HG03342 (cell line): ENCODE measurements at regions not wholly inside any gene's neighbourhood (a gene's known extent, or its start where the extent isn't known, plus 50 kb on each side); places are given as distances from the start of the nearest gene placed in this dataset.

Source experiments
- ATAC-seq: cut with Tn5 transposase; IDR thresholded peaks from one replicate; pipeline ENCODE4 v1.9.1; 2021; ENCODE audit warnings: mild to moderate bottlenecking, moderate library complexity; ENCODE audit not compliant: unreplicated experiment

DNA sequence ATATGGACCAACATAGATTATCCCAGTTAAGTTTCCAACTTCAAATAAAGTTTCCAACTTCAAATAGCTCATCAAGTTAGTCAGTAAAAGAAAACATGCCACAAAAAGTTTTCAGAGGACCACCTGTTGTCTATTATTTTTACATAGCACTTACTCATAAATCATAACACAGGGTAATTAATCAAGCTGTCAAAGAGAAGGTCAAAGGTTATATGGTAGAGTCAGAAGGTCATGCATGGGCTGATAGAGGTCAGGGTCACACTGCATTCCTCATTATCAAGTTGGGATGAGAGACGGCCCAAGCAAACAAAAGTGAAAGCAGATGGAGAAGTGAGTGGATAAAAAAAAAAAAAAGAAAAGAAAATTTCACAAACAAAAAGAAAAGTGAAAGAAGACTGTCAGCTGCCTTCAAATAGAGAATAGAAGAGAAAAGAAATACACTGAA, 145.5 kb upstream of the POU5F2 start:
- no peak for ATAC-seq

DNA sequence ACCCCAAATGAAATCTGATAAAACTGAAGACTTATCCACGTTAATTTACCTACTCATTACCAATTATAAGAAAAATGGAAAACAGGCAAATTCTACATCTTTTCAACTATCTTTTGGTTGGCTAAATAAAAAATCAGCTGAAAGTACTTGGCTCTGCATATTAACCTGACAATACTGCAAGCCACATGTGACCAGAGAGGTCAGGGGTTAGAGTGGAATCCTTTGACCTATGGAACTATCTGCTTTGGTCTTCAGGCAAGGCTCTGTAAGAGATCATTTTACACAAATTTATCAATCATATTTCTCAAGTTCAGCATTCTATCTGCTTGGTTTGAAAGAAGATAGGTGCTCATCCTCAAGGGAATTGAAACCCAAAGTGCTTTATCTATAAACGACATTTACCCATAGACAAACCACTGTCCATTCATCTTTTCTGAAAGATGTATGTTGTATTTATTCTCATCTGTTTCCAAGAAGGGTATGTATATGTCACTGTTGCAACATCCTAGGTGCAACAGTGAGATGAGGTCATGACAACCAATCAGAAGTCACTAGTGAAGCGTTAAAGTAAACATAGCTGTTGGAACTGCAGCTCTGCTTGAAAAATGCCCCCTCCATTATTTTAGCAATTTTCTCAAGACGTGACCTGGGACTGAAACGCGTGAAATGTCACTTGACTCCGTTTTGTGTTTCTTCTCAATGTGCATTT, 144.9 kb upstream of the POU5F2 start:
- ATAC-seq, result no peak

- no peak for ATAC-seq
Observed at GRCh38 chr5:93884254-93884653, 142.9 kb upstream of the POU5F2 start.

DNA sequence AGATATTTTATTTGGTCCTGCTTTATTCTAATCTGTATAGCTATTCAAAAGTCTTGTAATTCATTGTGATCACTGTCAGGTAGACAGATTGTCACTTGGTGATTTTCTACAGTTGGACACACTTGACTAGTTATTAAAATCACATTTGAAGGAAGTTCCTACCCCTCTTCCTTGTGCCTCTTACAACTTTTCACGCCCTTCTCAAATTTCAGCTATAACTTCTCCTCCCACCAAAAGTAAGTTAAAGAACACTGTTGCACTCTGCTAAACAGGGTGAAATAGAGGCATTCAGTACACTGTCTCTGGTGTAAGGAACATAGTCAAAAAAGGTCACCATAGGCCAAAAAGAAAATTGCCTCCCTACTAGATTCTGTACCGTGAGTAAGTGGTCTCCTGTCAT, 142.1 kb upstream of the POU5F2 start:
- no peak for ATAC-seq

DNA sequence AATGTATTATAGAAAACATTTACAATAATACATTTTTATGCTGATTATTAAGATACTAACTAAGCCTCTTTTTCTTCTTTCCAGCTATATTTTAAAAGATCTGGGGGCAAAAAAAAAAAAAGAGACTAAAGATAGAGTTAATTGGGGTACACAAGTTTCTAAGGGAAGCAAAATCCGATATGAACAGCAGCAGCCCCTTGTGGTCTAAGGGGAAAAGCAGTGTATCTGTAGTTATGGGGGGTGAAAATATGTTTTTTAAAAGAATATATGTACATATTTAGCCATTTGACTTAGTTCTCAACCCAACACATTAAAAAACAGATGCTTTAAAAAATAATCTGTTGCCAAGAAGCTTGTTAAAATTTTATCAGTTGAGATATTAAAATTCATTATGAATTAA, 134.3 kb upstream of the POU5F2 start:
- no peak for ATAC-seq

DNA sequence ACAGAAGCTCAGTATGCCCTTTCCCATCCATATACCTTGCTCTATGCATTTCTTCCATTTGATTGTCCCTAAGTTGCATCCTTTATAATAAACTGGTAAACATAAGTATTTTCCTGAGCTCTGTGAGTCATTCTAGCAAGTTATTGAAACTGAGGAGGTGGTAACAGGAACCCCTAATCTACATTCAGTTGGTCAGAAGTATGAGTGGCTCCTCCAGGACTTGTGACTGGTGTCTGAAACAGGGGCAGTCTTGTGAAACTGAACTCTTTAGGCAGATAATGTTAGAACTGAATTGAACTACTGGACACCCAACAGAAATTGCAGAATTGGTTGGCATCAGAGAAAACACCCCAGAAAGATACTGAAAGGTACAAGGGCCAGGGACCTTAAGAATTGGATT, 133.1 kb upstream of the POU5F2 start:
- peak; percentile 73 for ATAC-seq

GRCh38 chr5:93874080-93874479, 132.7 kb upstream of the POU5F2 start:
- peak; percentile 77 for ATAC-seq

DNA sequence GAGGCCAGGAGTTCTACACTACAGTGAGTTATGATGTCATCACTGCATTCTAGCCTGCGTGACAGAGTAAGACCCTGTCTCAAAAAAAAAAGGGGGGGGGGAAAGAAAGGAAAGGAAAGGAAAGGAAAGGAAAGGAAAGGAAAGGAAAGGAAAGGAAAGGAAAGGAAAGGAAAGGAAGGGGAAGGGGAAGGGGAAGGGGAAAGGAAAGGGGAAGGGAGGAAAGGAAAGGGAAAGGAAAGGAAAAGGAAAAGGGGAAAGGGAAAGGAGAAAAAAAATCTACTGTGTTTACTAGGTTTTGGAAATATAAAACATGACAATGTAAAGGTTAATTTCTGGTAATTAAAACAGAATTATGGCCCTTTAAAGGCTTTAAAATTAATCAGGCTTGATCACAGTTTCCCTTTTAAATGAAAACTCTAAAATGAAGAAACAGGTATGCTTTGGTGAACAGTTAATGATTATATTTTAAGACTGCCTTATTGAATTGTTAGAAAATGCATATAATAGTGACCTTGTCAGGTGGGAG, 131.9 kb upstream of the POU5F2 start:
- ATAC-seq, result no peak

- ATAC-seq, result no peak
Observed at GRCh38 chr5:93870649-93871048, 129.2 kb upstream of the POU5F2 start.

DNA sequence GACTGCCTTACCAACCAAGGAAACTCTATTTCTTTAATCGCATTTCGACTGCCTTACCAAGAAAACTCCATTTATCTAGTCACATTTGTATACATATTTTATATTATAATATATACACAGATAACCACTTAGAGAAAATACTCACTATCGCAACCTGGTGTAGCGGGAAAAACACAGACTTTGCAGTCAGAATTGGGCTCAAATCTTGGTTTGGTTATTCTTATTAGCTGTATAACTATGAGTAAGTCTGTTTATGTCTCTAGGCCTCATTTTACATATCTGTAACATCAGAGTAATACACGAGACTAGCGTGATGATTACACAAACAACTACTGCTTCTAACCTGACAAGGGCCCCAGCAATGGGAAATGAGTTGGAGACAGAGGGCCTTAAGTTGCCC, 127.5 kb upstream of the POU5F2 start:
- ATAC-seq, result no peak

- no peak for ATAC-seq
Observed at GRCh38 chr5:93850311-93850710, 108.9 kb upstream of the POU5F2 start.

DNA sequence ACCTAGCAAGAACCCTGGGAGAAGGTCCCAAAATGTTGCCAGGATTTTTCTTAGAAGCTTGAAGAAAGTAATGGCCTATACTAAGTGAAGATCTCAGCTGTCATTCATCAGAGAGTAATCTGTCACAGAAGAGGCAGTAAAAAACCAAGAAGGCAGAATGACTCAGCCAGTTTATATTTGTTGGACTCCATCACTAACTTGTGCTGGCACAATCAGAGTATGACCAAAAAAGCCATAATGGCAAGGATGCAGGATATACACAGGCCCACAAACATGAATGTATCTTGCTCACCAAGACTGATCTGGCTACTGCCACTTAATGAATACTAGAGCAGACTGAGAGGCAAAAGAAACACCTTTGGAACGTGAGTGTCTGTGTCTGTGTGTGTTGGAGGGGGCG, 104.0 kb upstream of the POU5F2 start:
- no peak for ATAC-seq

- ATAC-seq, result no peak
Observed at GRCh38 chr5:93831449-93831848, 90.0 kb upstream of the POU5F2 start.

DNA sequence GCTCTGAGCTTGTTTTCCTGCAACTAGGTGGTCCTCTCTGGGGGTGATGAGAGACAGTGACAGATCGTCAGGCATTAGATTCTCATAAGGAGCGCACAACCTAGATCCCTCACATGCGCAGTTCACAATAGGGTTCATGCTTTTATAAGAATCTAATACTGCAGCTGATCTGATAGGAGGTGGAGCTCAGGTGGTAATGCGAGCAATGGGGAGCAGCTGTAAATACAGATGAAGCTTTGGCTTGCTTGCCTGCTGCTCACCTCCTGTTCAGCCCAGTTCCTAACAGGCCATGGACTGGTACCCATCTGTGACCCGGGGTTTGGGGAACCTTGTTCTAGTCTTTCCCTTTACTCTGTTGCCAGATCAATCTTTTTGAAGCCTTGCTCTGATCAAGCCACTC, 89.5 kb upstream of the POU5F2 start:
- ATAC-seq, result no peak

- no peak for ATAC-seq
Observed at GRCh38 chr5:93829346-93829745, 87.9 kb upstream of the POU5F2 start.

DNA sequence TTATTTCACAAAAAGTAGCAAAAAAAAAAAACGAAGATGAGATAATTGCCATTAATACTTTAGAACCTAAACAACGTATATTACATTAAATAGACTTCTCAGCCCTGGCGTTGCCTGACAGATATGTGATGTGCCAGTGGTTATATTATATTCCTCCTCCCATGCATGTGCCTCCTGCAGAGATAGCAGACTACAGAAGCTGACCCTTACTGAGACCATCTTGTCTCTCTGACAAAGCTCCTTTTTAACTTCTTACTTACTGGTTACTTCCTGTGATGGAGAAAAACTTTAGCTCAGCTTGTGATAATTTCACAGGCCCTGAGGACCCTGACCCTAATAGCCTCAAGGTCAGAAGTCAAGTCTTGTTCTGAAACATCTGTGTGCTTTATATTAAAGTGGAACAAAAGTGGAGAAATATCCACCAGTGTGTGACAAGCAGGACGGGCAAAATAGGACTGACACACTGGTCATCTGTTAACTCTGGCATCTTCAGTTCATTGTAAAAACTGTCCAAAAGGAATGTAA, 80.6 kb upstream of the POU5F2 start:
- ATAC-seq, result no peak

- no peak for ATAC-seq
Observed at GRCh38 chr5:93819668-93820067, 78.3 kb upstream of the POU5F2 start.

- no peak for ATAC-seq
Observed at GRCh38 chr5:93810780-93811179, 69.4 kb upstream of the POU5F2 start.

DNA sequence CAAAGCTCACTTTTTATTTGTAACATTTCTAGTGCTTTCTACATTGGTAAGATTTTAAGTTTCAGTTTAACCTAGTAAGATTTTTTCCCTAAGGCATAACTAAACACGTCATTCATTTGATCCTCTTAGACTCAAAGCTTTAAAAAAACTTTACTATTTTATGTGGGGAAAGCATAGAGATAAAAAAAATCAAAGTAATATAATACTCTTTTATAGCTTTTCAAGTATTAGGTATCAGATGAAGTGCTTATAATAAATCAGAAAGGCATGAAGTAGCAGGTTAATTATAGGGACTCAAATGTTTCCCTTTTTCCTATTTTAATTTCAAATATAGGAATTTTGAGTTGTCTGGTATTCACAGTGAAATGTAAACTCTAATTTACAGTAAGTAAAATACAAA, 68.0 kb upstream of the POU5F2 start:
- no peak for ATAC-seq

GRCh38 chr5:93807846-93808245, 66.4 kb upstream of the POU5F2 start:
- ATAC-seq, result no peak

- ATAC-seq, result no peak
Observed at GRCh38 chr5:93805616-93806379, 64.4 kb upstream of the POU5F2 start.
